HG02973 (cell line): ENCODE measurements at regions not wholly inside any gene's neighbourhood (a gene's known extent, or its start where the extent isn't known, plus 50 kb on each side); places are given as distances from the start of the nearest gene placed in this dataset.
"Not testable (repeated sequence)": the region's sequence is repeated elsewhere in the genome, so short reads cannot be mapped to it uniquely, and the experiment has no call there.

ENCODE experiments used
- ATAC-seq: cut with Tn5 transposase; IDR thresholded peaks from one replicate; pipeline ENCODE4 v1.9.1; 2021; ENCODE audit warnings: moderate library complexity; ENCODE audit not compliant: unreplicated experiment

DNA sequence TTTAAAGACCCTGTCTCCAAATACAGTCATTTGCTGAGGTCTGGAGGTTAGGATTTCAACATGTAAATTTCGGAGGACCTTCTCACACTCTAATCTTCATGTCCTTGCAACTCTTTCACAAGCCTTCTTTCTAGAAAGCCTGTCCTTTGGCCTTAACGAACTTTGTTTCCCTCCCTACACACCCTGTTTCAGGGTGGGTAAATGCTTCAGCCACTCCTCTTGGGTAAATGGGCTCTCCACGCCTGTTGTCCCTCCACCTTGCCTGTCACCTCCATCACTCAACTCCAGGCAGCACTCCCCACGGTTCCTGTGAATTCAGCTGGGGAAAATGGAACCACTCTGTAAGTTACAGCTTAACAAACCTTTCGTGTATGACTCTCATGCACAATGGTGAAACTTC lies 84.0 kb upstream of the COG2 start:
- ATAC-seq, result no peak

GRCh38 chr1:230556453-230556852 lies 85.8 kb upstream of the COG2 start:
- no peak for ATAC-seq

DNA sequence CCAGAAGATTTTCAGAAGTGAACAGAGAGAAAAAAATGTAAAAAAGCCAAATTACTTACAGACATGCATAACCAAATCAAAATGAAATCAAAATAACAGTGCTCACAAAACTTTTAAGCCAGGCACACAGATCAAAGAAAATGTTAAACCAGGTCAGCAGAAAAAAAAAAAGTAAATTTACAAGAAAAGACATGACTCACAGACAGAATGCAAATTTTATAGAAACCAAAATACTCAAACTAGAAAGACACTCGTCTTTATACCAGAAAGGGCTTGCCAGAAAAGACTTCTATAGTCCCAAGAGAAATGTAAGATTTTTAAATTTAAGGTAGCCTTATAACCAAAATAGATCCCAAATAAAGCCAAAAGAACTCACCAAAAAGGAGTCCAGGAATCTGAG lies 86.5 kb upstream of the COG2 start:
- ATAC-seq, result no peak

- no peak for ATAC-seq
These were observed 89.4 kb upstream of the COG2 start for GRCh38 chr1:230552880-230553279.

- not testable (repeated sequence) for ATAC-seq
These were observed 91.3 kb upstream of the COG2 start for GRCh38 chr1:230550945-230551344.

DNA sequence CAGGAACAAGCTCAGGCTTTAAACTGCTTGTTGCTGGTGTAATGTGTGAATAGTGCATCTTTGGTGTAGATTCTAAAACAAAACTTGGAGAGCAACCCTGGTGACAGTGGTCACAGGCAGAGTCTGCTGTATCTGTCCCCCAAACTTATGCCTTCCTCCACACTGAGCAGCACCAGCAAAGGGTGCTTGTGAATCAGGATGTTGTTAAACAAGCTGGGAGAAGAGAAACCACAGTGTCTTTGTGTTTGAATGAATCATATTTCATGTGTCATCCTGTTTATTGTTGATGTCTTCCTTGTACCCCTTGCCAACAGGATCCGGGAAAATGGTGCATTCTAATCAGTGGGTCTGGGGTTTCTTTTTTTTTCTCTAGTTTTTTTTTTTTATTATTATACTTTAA lies 91.9 kb upstream of the COG2 start:
- ATAC-seq, result no peak

DNA sequence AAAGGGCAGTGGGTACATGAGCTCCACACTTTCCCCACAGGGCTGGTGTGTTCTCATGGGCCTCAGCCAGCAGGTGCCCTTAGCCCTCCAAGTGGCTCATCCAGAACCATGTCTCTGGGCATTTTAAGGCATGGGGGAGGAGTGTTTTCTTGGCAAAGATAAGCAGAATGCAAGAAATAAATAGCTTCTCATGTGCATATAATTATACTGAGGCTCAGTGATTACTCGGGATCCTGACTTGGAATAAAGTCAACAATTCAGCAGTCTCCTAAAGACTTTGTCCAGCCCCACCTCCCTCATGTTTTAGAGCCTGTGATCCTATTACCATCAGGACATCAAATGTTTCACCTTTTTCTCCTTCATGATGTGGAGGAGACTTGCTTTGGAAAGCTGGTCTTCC lies 92.7 kb upstream of the COG2 start:
- ATAC-seq, result no peak

DNA sequence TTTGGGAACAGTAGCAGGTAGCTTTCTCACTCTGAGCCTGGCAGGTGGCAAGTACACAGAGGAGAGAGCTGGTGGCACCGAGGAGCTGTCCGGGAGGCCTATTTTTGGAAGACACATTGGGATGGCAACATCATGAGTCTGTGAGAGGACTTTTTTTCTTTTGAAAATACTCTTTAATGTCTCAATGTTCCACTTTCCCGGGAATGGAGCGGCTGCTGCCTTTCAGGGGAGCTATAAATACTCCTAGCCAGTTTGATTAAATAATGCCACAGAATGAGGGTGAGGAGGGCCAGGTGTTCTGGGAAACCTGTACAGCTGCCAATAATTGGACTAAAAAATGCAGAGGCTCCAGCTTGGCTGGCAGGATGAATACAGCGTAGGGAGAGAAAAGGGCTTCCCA lies 93.3 kb upstream of the COG2 start:
- no peak for ATAC-seq

GRCh38 chr1:230548357-230548756 lies 93.9 kb upstream of the COG2 start:
- ATAC-seq, result no peak

GRCh38 chr1:230545181-230545580 lies 97.1 kb upstream of the COG2 start:
- no peak for ATAC-seq

DNA sequence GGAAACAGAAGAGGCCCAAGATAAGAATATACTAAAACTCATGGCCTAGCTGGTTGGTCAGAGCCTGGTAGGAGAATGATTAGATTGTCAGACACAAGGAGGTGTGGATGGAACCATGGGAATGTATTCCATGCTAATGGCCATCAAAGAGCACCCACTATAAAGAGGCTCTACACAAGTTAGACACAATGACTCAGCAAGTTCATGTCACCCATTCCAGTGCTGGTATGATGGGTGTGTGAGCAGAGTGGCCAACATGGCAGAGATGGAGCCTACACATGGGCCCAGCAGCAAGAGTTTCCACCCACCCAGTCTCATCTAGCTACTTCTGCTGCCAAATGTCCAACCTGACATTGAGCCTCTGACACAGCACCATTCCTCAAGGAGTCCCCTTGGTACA lies 97.5 kb upstream of the COG2 start:
- ATAC-seq, result no peak

DNA sequence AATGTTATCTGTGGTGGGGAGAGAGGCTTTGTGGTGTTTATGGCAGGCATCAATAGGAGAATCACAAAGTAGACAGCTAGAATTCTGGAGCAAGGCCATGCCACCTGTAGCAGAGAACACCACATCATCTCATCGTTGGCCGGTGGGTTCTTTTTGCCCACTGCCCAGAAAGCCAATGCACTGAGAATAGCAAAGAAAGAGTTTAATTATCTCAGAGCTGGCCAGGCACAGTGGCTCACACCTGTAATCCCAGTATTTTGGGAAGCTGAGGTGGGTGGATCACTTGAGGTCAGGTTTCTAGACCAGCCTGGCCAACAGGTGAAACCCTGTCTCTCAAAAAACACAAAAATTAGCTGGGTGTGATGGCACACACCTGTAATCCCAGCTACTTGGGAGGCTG lies 99.2 kb upstream of the COG2 start:
- no peak for ATAC-seq

- no peak for ATAC-seq
These were observed 99.6 kb upstream of the COG2 start for GRCh38 chr1:230542681-230543080.

- ATAC-seq, result no peak
These were observed 100.2 kb upstream of the COG2 start for GRCh38 chr1:230542054-230542453.

DNA sequence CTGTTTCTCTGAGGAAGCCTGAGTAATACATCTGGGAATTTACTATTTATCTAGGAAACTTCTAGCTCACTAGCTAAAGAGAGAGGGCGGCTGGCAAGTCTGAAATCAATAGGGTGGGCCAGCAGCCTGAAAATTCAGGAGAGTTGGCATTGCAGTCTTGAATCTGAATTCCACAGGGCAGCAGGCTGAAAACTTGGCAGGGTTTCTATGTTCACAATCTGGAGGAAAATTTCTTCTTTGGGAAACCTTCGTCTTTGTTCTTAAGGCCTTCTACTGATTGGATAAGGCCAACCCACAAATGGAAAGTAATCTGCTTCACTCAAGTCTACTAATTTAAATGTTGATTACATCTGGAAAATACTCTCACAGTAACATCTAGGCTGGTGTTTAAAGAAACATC lies 101.0 kb upstream of the COG2 start:
- no peak for ATAC-seq

- ATAC-seq, result no peak
These were observed 101.7 kb upstream of the COG2 start for GRCh38 chr1:230540421-230541155.

DNA sequence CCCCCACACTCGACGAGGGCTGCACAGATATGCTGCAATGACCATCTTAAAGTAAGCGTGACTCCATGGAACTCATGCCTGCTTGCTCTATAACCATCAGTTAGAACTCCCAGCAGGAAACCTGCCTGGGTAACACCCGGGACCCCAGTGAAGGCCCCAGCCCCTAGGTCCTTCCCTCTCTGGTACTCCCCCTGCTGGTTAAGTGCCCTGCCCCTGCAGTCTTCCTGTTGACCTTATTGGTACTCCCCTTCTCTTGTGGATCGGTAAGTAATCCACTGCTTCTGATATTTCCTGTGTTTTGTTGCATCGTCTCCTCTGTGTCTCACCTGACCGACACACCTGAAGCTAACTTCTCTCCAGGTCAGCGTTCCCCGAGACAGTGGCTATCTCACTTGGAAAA lies 104.8 kb upstream of the COG2 start:
- ATAC-seq, result no peak

GRCh38 chr1:230536641-230537155 lies 105.6 kb upstream of the COG2 start:
- no peak for ATAC-seq

DNA sequence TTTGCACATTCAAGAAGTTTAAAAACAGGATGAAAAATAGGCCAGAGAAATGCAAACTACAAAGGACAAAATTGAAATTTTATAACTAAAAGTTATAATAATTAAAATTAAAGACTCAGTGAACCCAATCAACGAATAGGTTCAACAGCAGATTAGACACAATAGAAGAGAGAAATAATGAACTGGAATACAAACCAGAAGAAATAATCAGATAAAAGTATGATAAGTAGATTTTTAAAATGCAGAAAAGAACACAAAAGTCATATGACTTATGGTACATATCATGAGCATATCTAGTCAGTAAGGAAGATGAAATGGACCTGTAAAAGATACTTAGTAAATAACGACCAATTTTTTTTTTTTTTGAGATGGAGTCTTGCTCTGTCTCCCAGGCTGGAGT lies 108.1 kb upstream of the COG2 start:
- ATAC-seq, result no peak

DNA sequence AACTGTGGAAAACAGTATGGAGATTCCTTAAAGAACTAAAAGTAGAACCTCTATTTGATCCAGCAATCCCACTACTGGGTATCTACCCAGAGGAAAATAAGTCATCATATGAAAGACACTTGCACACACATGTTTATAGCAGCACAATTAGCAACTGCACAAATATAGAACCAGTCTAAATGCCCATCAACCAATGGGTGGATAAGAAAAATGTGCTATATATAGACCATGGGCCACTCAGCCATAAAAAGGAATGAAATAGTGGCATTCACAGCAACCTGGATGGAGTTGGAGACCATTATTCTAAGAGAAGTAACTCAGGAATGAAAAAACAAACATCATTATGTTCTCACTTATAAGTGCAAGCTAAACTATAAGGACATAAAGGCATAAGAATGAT lies 105.0 kb upstream of the PGBD5 start:
- no peak for ATAC-seq

DNA sequence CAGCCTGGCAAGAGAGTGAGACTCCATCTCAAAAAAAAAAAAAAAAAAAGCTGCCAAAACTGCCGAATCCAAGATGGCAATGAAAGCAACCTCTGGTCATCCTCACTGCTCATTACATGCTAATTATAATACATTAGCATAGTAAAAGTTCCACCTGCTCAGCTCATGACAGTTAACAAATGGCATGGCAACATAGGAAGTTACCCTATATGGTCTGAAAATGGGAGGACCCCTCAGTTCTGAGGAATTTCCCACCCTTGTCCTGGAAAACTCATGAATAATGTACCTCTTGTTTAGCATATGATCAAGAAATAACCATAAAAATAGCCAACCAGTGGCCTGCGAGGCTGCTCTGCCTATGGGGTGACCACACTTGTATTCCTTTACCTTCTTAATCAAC lies 93.1 kb upstream of the PGBD5 start:
- ATAC-seq, result no peak

GRCh38 chr1:230518511-230518910 lies 92.4 kb upstream of the PGBD5 start:
- no peak for ATAC-seq

DNA sequence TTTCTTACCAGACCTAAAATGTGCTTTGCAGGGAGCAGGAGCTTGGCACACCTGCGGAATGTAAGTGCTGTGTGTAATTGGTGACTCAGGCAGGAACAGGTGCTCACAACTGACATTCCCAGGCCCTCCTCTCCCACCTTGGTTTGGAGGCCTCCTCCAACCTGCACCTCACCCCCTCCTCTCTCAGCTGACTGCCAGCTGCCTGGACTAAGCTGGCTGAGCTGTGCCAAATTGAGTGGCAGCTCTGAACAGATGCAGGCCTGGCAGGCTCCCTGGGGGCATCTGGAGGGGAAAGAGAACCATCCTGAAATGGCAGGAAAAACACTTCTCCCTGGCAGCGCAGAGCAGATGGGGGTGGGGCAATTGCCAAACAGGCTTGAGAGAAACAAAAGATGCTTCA lies 91.7 kb upstream of the PGBD5 start:
- ATAC-seq, result no peak
